NB4 (cell line): ENCODE measurements at regions not wholly inside any gene's neighbourhood (a gene's known extent, or its start where the extent isn't known, plus 50 kb on each side); places are given as distances from the start of the nearest gene placed in this dataset.

ENCODE experiments used
- DNase-seq: peaks from one replicate; pipeline ENCODE4 v3.0.0; 2010; ENCODE audit warnings: low read depth
- H3K4me3 ChIP-seq: one replicate; pipeline ENCODE4 v1.5.1; 2011; ENCODE audit warnings: mild to moderate bottlenecking, low read depth, low read length, moderate library complexity
- CTCF ChIP-seq: IDR thresholded peaks from one replicate; pipeline ENCODE4 v1.5.1; 2012; ENCODE audit warnings: low read depth, low read length
- MAX ChIP-seq: IDR thresholded peaks from 2 replicates; pipeline ENCODE4 v1.6.1; 2011; ENCODE audit warnings: low read depth, low read length
- MYC ChIP-seq: IDR thresholded peaks from 2 replicates; pipeline ENCODE4 v1.6.1; 2011; ENCODE audit warnings: low read depth, low read length
- POLR2A ChIP-seq: IDR thresholded peaks from 2 replicates; pipeline ENCODE4 v1.6.1; 2011; ENCODE audit warnings: mild to moderate bottlenecking; ENCODE audit not compliant: insufficient read length; ENCODE audit errors: extremely low read depth

- TF ChIP-seq POLR2A (no peak), MYC (no peak), CTCF (no peak)
- H3K4me3 ChIP-seq: no peak overlapping the region
- DNase-seq: no peak
These were observed 88.3 kb upstream of the PLEKHG7 start for GRCh38 chr12:92614502-92614901.

GRCh38 chr12:92614001-92614400 is 88.8 kb upstream of the PLEKHG7 start:
- TF ChIP-seq MAX: no peak
- no peak for TF ChIP-seq POLR2A
- no peak for TF ChIP-seq MYC
- TF ChIP-seq CTCF: no peak
- H3K4me3 ChIP-seq: no peak overlapping the region
- DNase-seq: no peak

- TF ChIP-seq MYC (no peak), POLR2A (no peak), MAX (no peak), CTCF (no peak)
- no peak for DNase-seq
- H3K4me3 ChIP-seq: no peak overlapping the region
These were observed 90.2 kb upstream of the PLEKHG7 start for GRCh38 chr12:92612611-92613010.

GRCh38 chr12:92608151-92609091 is 94.4 kb upstream of the PLEKHG7 start:
- TF ChIP-seq MYC (no peak), MAX (no peak), POLR2A (no peak), CTCF (peak; percentile 55)
- no peak overlapping the region for H3K4me3 ChIP-seq
- DNase-seq: peak; percentile 54

- no peak overlapping the region for H3K4me3 ChIP-seq
- TF ChIP-seq CTCF (no peak), POLR2A (no peak), MYC (no peak), MAX (no peak)
- DNase-seq: no peak
These were observed 95.8 kb upstream of the PLEKHG7 start for GRCh38 chr12:92606956-92607355.
